ENCODE measurements at regions not wholly inside any gene's neighbourhood (a gene's known extent, or its start where the extent isn't known, plus 50 kb on each side); places are given as distances from the start of the nearest gene placed in this dataset.
"Not testable (repeated sequence)": the region's sequence is repeated elsewhere in the genome, so short reads cannot be mapped to it uniquely, and the experiment has no call there.

DNA sequence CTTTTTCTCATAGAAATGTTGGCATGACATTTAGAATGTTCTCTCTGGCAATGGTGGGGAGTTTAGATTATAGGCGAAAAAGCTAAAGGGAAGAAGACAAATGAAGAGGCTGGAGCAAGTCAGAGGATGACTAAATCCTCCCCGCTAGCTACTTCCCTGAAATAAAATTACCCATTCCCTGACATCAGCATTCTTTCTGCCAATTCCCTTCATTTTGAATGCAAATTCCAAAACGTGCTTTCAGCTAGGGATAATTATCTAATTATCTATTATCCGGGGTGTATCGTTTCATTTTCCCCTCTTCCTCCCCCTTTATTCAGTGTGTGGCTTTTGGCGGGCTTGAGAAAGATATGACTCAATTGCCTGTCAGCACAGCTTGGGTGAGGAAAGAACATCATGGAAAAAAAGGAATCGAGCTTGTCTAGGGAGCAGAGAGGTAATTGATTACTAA is 672.3 kb downstream of the TNS3 start:
- Histone ChIP-seq H3K27me3 (ENCODE audit: insufficient read depth, low read depth) (no peaks in the 10 kb centered on the region), H3K4me3 (IDR thresholded peaks at IDR 0.05; ENCODE audit: insufficient read depth, low read depth, low read length) (no peak overlapping the region), H3K79me2 (ENCODE audit: insufficient read depth, low read depth) (no peaks in the 10 kb centered on the region), H3K4me1 (ENCODE audit: low read depth, poor library complexity, severe bottlenecking) (no peaks in the 10 kb centered on the region), H3K36me3 (ENCODE audit: insufficient read depth) (no peaks in the 10 kb centered on the region), H2AFZ (ENCODE audit: low read depth) (no peak overlapping the region), H4K20me1 (ENCODE audit: insufficient read depth) (no peaks in the 10 kb centered on the region), H3K9ac (no peak overlapping the region), H3K4me2 (no peak overlapping the region), H3K27ac (no peak overlapping the region)
- TF ChIP-seq, protein P1, sequence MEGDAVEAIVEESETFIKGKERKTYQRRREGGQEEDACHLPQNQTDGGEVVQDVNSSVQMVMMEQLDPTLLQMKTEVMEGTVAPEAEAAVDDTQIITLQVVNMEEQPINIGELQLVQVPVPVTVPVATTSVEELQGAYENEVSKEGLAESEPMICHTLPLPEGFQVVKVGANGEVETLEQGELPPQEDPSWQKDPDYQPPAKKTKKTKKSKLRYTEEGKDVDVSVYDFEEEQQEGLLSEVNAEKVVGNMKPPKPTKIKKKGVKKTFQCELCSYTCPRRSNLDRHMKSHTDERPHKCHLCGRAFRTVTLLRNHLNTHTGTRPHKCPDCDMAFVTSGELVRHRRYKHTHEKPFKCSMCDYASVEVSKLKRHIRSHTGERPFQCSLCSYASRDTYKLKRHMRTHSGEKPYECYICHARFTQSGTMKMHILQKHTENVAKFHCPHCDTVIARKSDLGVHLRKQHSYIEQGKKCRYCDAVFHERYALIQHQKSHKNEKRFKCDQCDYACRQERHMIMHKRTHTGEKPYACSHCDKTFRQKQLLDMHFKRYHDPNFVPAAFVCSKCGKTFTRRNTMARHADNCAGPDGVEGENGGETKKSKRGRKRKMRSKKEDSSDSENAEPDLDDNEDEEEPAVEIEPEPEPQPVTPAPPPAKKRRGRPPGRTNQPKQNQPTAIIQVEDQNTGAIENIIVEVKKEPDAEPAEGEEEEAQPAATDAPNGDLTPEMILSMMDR (conservative IDR thresholded peaks at IDR 0.05; ENCODE audit: low read depth, low read length) = no peak

DNA sequence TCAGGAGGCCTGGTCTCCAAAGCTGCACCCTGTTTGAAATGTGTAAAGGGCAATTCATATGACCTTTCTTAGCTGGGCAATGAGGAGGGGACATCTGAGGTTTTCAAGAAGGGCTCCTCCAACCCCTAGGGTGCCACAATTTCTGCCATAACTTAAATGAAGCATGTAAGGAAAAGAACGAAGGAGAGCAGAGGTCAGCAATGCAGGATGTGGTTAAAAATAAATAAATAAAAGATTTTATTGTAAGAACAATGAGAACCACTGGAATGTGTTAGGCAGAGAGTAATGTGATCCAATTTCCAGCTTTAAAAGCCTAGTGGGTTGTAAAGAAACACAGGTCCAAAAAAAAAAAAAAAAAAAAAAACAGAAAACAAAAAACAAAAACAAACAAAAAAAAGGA is 673.1 kb downstream of the TNS3 start:
- Histone ChIP-seq H3K9ac (no peak overlapping the region), H2AFZ (ENCODE audit: low read depth) (no peak overlapping the region), H3K36me3 (ENCODE audit: insufficient read depth) (no peaks in the 10 kb centered on the region), H3K4me2 (no peak overlapping the region), H3K79me2 (ENCODE audit: insufficient read depth, low read depth) (no peaks in the 10 kb centered on the region), H3K27ac (no peak overlapping the region), H4K20me1 (ENCODE audit: insufficient read depth) (no peaks in the 10 kb centered on the region), H3K4me1 (ENCODE audit: low read depth, poor library complexity, severe bottlenecking) (no peaks in the 10 kb centered on the region), H3K27me3 (ENCODE audit: insufficient read depth, low read depth) (no peaks in the 10 kb centered on the region), H3K4me3 (IDR thresholded peaks at IDR 0.05; ENCODE audit: insufficient read depth, low read depth, low read length) (no peak overlapping the region)
- TF ChIP-seq, protein P1 (conservative IDR thresholded peaks at IDR 0.05; ENCODE audit: low read depth, low read length) = no peak

- H3K4me1 ChIP-seq (ENCODE audit: low read depth, poor library complexity, severe bottlenecking); H3K79me2 ChIP-seq (ENCODE audit: insufficient read depth, low read depth); H3K4me3 ChIP-seq (IDR thresholded peaks at IDR 0.05; ENCODE audit: insufficient read depth, low read depth, low read length); H3K9ac ChIP-seq; H3K27ac ChIP-seq; H2AFZ ChIP-seq (ENCODE audit: low read depth); H3K36me3 ChIP-seq (ENCODE audit: insufficient read depth); H3K4me2 ChIP-seq; H3K27me3 ChIP-seq (ENCODE audit: insufficient read depth, low read depth); H4K20me1 ChIP-seq (ENCODE audit: insufficient read depth): not testable (repeated sequence)
Observed at GRCh38 chr7:46904523-46904922, 677.4 kb downstream of the TNS3 start.

- H3K4me1 ChIP-seq (ENCODE audit: low read depth, poor library complexity, severe bottlenecking) = no peaks in the 10 kb centered on the region
- H2AFZ ChIP-seq (ENCODE audit: low read depth) = no peak overlapping the region
- H3K27ac ChIP-seq = no peak overlapping the region
- H3K4me3 ChIP-seq (IDR thresholded peaks at IDR 0.05; ENCODE audit: insufficient read depth, low read depth, low read length) = no peak overlapping the region
- no peak overlapping the region for H3K4me2 ChIP-seq
- TF ChIP-seq, protein P1 (conservative IDR thresholded peaks at IDR 0.05; ENCODE audit: low read depth, low read length) = no peak
- no peaks in the 10 kb centered on the region for H3K36me3 ChIP-seq (ENCODE audit: insufficient read depth)
- H4K20me1 ChIP-seq (ENCODE audit: insufficient read depth) = no peaks in the 10 kb centered on the region
- H3K27me3 ChIP-seq (ENCODE audit: insufficient read depth, low read depth) = no peaks in the 10 kb centered on the region
- H3K9ac ChIP-seq = no peak overlapping the region
- no peaks in the 10 kb centered on the region for H3K79me2 ChIP-seq (ENCODE audit: insufficient read depth, low read depth)
Observed at GRCh38 chr7:46902463-46902862, 679.4 kb downstream of the TNS3 start.

- no peaks in the 10 kb centered on the region for H3K27me3 ChIP-seq (ENCODE audit: insufficient read depth, low read depth)
- no peak overlapping the region for H3K9ac ChIP-seq
- no peak overlapping the region for H3K4me3 ChIP-seq (IDR thresholded peaks at IDR 0.05; ENCODE audit: insufficient read depth, low read depth, low read length)
- TF ChIP-seq, protein P1 (conservative IDR thresholded peaks at IDR 0.05; ENCODE audit: low read depth, low read length) = no peak
- no peaks in the 10 kb centered on the region for H3K79me2 ChIP-seq (ENCODE audit: insufficient read depth, low read depth)
- H3K4me2 ChIP-seq = no peak overlapping the region
- H3K36me3 ChIP-seq (ENCODE audit: insufficient read depth) = no peaks in the 10 kb centered on the region
- no peak overlapping the region for H2AFZ ChIP-seq (ENCODE audit: low read depth)
- no peak overlapping the region for H3K27ac ChIP-seq
- H4K20me1 ChIP-seq (ENCODE audit: insufficient read depth) = no peaks in the 10 kb centered on the region
- no peaks in the 10 kb centered on the region for H3K4me1 ChIP-seq (ENCODE audit: low read depth, poor library complexity, severe bottlenecking)
Observed at GRCh38 chr7:46900312-46901263, 681.3 kb downstream of the TNS3 start.
